Esophagus squamous epithelium (tissue), 4 donors: ENCODE measurements at regions not wholly inside any gene's neighbourhood (a gene's known extent, or its start where the extent isn't known, plus 50 kb on each side); places are given as distances from the start of the nearest gene placed in this dataset.

Experiments used
- POLR2A ChIP-seq, 4 donors: fragments of 450-650 bp; IDR thresholded peaks; one replicate each; pipeline ENCODE4 v1.6.1; 2017; ENCODE audit warnings: antibody characterized with exemption in 4 of 4, mild to moderate bottlenecking in 4 of 4, moderate library complexity in 3 of 4
- TF ChIP-seq, protein P1 (sequence below), 6 experiments: fragments of 450-650 bp in 4 of 6; fragments of 200-600 bp in 2 of 6; sonication (generic) in 2 of 6; IDR thresholded peaks; one replicate each; pipeline ENCODE4 v1.5.1; 2016 to 2019; ENCODE audit warnings: antibody characterized with exemption in 6 of 6, mild to moderate bottlenecking in 4 of 6, moderate library complexity in 4 of 6

DNA sequence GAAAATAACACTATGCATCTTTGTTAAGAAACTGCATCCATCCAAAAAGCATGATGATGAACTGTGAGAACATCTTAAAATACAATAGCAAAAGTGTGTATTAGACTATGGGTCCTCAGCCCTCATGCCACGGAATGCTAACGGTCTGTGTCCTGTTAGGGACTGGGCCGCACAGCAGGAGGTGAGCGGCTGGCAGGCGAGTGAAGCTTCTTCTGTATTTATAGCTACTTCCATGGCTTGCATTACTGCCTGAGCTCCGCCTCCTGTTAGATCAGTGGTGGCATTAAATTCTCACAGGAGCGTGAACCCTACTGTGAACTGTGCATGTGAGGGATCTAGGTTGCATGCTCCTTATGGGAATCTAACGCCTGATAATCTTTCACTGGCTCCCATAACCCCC, 129.8 kb downstream of the NXNL2 start:
- TF ChIP-seq, protein P1, sequence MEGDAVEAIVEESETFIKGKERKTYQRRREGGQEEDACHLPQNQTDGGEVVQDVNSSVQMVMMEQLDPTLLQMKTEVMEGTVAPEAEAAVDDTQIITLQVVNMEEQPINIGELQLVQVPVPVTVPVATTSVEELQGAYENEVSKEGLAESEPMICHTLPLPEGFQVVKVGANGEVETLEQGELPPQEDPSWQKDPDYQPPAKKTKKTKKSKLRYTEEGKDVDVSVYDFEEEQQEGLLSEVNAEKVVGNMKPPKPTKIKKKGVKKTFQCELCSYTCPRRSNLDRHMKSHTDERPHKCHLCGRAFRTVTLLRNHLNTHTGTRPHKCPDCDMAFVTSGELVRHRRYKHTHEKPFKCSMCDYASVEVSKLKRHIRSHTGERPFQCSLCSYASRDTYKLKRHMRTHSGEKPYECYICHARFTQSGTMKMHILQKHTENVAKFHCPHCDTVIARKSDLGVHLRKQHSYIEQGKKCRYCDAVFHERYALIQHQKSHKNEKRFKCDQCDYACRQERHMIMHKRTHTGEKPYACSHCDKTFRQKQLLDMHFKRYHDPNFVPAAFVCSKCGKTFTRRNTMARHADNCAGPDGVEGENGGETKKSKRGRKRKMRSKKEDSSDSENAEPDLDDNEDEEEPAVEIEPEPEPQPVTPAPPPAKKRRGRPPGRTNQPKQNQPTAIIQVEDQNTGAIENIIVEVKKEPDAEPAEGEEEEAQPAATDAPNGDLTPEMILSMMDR (IDR thresholded peaks at IDR 0.05), result no peak
- no peak for TF ChIP-seq POLR2A (IDR thresholded peaks at IDR 0.05)
